A673 (cell line): ENCODE measurements at regions not wholly inside any gene's neighbourhood (a gene's known extent, or its start where the extent isn't known, plus 50 kb on each side); places are given as distances from the start of the nearest gene placed in this dataset.

Source experiments
- BruUV-seq: library from RNA; stranded (reverse); fragments of 400-500 nt; replicated peaks from 2 replicates; lab custom pipeline; 2021; lab: Mats Ljungman, UMichigan
- CTCF ChIA-PET: fragments of 300-600 bp; sonication (Branson Sonifier 250); formaldehyde crosslinking; loops from one replicate; lab custom pipeline; 2022; ENCODE audit warnings: antibody characterized with exemption; lab: Charles Lee
- POLR2A ChIA-PET: fragments of 300-600 bp; sonication (Branson Sonifier 250); formaldehyde crosslinking; loops from one replicate; lab custom pipeline; 2022; ENCODE audit warnings: antibody characterized with exemption; ENCODE audit not compliant: low non-redundant PET; lab: Charles Lee
- DNase-seq: peaks from one replicate; pipeline ENCODE4 v3.0.0-alpha.2; 2015; ENCODE audit warnings: low spot score
- H3K27ac ChIP-seq: fragments of 200-600 bp; sonication (generic); 2 replicates; pipeline ENCODE4 v1.5.1; 2016; ENCODE audit warnings: mixed run types, low read depth, mild to moderate bottlenecking, mixed read lengths, antibody characterized with exemption, low read length; ENCODE audit not compliant: poor library complexity, severe bottlenecking
- H3K27me3 ChIP-seq: fragments of 200-600 bp; sonication (generic); replicated peaks from 2 replicates; pipeline ENCODE4 v1.6.1; 2017; ENCODE audit warnings: mixed run types, low read depth, mild to moderate bottlenecking, mixed read lengths, antibody characterized with exemption, low read length; ENCODE audit not compliant: insufficient read depth, poor library complexity
- H3K36me3 ChIP-seq: fragments of 200-600 bp; sonication (generic); 2 replicates; pipeline ENCODE4 v1.6.1; 2016; ENCODE audit warnings: mixed run types, mild to moderate bottlenecking, mixed read lengths, antibody characterized with exemption, low read length; ENCODE audit not compliant: insufficient read depth, poor library complexity, severe bottlenecking
- H3K4me1 ChIP-seq: fragments of 200-600 bp; sonication (generic); 2 replicates; pipeline ENCODE4 v1.6.1; 2017; ENCODE audit warnings: mixed run types, mild to moderate bottlenecking, mixed read lengths, antibody characterized with exemption, low read length; ENCODE audit not compliant: insufficient read depth, poor library complexity, severe bottlenecking
- H3K4me3 ChIP-seq: fragments of 200-600 bp; sonication (generic); 2 replicates; pipeline ENCODE4 v1.5.1; 2016; ENCODE audit warnings: low read depth, mixed run types, mild to moderate bottlenecking, mixed read lengths, low read length; ENCODE audit not compliant: poor library complexity, severe bottlenecking
- H3K9me3 ChIP-seq: fragments of 200-600 bp; sonication (generic); 2 replicates; pipeline ENCODE4 v1.6.1; 2016; ENCODE audit warnings: mixed run types, low read depth, mild to moderate bottlenecking, mixed read lengths, antibody characterized with exemption, low read length; ENCODE audit not compliant: poor library complexity, severe bottlenecking
- CTCF ChIP-seq: fragments of 300-800, 200-600 bp; sonication (generic); conservative IDR thresholded peaks from 2 replicates; pipeline ENCODE4 v1.5.1; 2017; ENCODE audit warnings: low read depth, mild to moderate bottlenecking, antibody characterized with exemption, low read length, moderate library complexity, mixed read lengths
- EZH2 ChIP-seq: fragments of 200-600 bp; sonication (generic); IDR thresholded peaks from 2 replicates; pipeline ENCODE4 v1.6.1; 2017; ENCODE audit warnings: borderline replicate concordance, low read depth, mild to moderate bottlenecking, mixed read lengths, antibody characterized with exemption, low read length; ENCODE audit not compliant: poor library complexity, severe bottlenecking
- intact Hi-C: fragments of 100-400 bp; cut with micrococcal nuclease; formaldehyde crosslinking; loops from one replicate; pipeline ENCODE4 v1.10.0; 2022; ENCODE audit not compliant: unreplicated experiment

GRCh38 chr2:2644040-2644439 is 313.0 kb upstream of the MYT1L start:
- POLR2A ChIA-PET = no interaction called here

GRCh38 chr2:2642906-2643890 is 312.1 kb upstream of the MYT1L start:
- POLR2A ChIA-PET = no interaction called here
- DNase-seq = no peak

More at GRCh38 chr2:2644040-2644439, 313.0 kb upstream of the MYT1L start:
- intact Hi-C loops = no loop called here
- no peak for DNase-seq
- Histone ChIP-seq H3K36me3 (no peaks in the 10 kb centered on the region), H3K27me3 (peaks cover 15% of the 10 kb centered on the region), H3K9me3 (no peaks in the 10 kb centered on the region), H3K27ac (no peak overlapping the region), H3K4me1 (no peaks in the 10 kb centered on the region), H3K4me3 (no peak overlapping the region)
- CTCF ChIA-PET = no interaction called here
- BruUV-seq = no TSS peak
- no peak for TF ChIP-seq CTCF
- no peak for TF ChIP-seq EZH2

More at GRCh38 chr2:2642906-2643890, 312.1 kb upstream of the MYT1L start:
- Histone ChIP-seq H3K4me1 (no peaks in the 10 kb centered on the region), H3K36me3 (no peaks in the 10 kb centered on the region), H3K4me3 (no peak overlapping the region), H3K9me3 (no peaks in the 10 kb centered on the region), H3K27ac (no peak overlapping the region), H3K27me3 (peaks cover 18% of the 10 kb centered on the region)
- no peak for TF ChIP-seq CTCF
- TF ChIP-seq EZH2 = no peak
- CTCF ChIA-PET = no interaction called here
- no TSS peak for BruUV-seq
- intact Hi-C loops = no loop called here
